ENCODE measurements at regions not wholly inside any gene's neighbourhood (a gene's known extent, or its start where the extent isn't known, plus 50 kb on each side); places are given as distances from the start of the nearest gene placed in this dataset.
A peak's percentile ranks its signal among the peaks of the same experiment; 100 is the strongest.

GRCh38 chr9:16031486-16031885 is 478.6 kb downstream of the CCDC171 start:
- H4K20me1 ChIP-seq (ENCODE audit: control insufficient read depth, extremely low read depth, insufficient read depth, low read length) = no peaks in the 10 kb centered on the region
- H3K36me3 ChIP-seq (ENCODE audit: control insufficient read depth in 2 of 2, extremely low read depth in 1 of 2, insufficient read depth in 2 of 2, low read length in 2 of 2) = no peaks in the 10 kb centered on the region
- H3K79me2 ChIP-seq (ENCODE audit: control insufficient read depth, insufficient read depth, low read length) = no peaks in the 10 kb centered on the region
- FAIRE-seq = no peak
- no peak overlapping the region for H3K4me3 ChIP-seq (ENCODE audit: control insufficient read depth in 2 of 3, extremely low read depth in 1 of 3, insufficient read depth in 2 of 3, low read depth in 1 of 3, low read length in 3 of 3)
- no peak overlapping the region for H2AFZ ChIP-seq (ENCODE audit: control insufficient read depth, low read length)
- no peak for TF ChIP-seq EZH2 (IDR thresholded peaks at IDR 0.05; ENCODE audit: low read length)
- TF ChIP-seq, protein P1, sequence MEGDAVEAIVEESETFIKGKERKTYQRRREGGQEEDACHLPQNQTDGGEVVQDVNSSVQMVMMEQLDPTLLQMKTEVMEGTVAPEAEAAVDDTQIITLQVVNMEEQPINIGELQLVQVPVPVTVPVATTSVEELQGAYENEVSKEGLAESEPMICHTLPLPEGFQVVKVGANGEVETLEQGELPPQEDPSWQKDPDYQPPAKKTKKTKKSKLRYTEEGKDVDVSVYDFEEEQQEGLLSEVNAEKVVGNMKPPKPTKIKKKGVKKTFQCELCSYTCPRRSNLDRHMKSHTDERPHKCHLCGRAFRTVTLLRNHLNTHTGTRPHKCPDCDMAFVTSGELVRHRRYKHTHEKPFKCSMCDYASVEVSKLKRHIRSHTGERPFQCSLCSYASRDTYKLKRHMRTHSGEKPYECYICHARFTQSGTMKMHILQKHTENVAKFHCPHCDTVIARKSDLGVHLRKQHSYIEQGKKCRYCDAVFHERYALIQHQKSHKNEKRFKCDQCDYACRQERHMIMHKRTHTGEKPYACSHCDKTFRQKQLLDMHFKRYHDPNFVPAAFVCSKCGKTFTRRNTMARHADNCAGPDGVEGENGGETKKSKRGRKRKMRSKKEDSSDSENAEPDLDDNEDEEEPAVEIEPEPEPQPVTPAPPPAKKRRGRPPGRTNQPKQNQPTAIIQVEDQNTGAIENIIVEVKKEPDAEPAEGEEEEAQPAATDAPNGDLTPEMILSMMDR (optimal IDR thresholded peaks at IDR 0.05 in 1 of 3, IDR thresholded peaks at IDR 0.05 in 1 of 3, conservative IDR thresholded peaks at IDR 0.05 in 1 of 3; ENCODE audit: extremely low read depth in 1 of 3, insufficient read depth in 2 of 3, low read length in 3 of 3) = no peak
- DNase-seq (ENCODE audit: low read depth, low spot score) = no peak
- H3K9ac ChIP-seq (ENCODE audit: control insufficient read depth, extremely low read depth, insufficient read depth, low read length) = no peak overlapping the region
- H3K9me3 ChIP-seq (ENCODE audit: control insufficient read depth, low read depth, low read length) = no peaks in the 10 kb centered on the region
- dilution Hi-C loops (cut with MboI; ENCODE audit: extremely low pct_ligation_motif_present, low sequenced_read_pairs) = no loop called here
- no peak overlapping the region for H3K4me2 ChIP-seq (ENCODE audit: control insufficient read depth, extremely low read depth, insufficient read depth, low read depth, low read length)
- no peaks in the 10 kb centered on the region for H3K27me3 ChIP-seq (ENCODE audit: control insufficient read depth, extremely low read depth, insufficient read depth, low read length)
- peaks cover 16% of the 10 kb centered on the region for H3K4me1 ChIP-seq (ENCODE audit: control insufficient read depth, extremely low read depth, insufficient read depth, low read length)
- no peaks in the 10 kb centered on the region for H3K9me1 ChIP-seq (ENCODE audit: control insufficient read depth, extremely low read depth, insufficient read depth, low read length)
- H3K27ac ChIP-seq (ENCODE audit: control insufficient read depth, insufficient read depth, low read length) = no peak overlapping the region

DNA sequence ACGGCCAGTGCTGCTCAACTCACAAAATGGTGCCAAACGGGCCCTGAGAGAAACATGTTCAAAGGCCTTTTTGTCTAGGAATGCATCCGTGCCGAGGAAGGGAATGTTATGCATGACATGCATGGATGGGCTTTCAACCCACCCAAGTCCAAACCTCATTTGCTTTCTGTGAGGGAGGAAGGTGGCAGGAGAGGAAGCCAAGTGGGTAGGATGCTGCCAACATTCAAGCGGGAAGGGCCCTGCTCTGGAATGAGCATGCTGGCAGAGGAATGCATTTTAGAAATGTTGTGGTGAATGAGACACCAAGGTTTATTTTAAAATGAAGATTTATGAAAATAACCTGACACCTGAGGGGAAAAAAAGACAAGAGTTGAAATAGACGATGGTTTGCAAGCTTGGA is 479.1 kb downstream of the CCDC171 start:
- H3K9me1 ChIP-seq (ENCODE audit: control insufficient read depth, extremely low read depth, insufficient read depth, low read length) = no peaks in the 10 kb centered on the region
- no peak overlapping the region for H3K9ac ChIP-seq (ENCODE audit: control insufficient read depth, extremely low read depth, insufficient read depth, low read length)
- no peak overlapping the region for H3K4me3 ChIP-seq (ENCODE audit: control insufficient read depth in 2 of 3, extremely low read depth in 1 of 3, insufficient read depth in 2 of 3, low read depth in 1 of 3, low read length in 3 of 3)
- H2AFZ ChIP-seq (ENCODE audit: control insufficient read depth, low read length) = no peak overlapping the region
- H3K79me2 ChIP-seq (ENCODE audit: control insufficient read depth, insufficient read depth, low read length) = no peaks in the 10 kb centered on the region
- no peak for TF ChIP-seq EZH2 (IDR thresholded peaks at IDR 0.05; ENCODE audit: low read length)
- TF ChIP-seq, protein P1 (optimal IDR thresholded peaks at IDR 0.05 in 1 of 3, IDR thresholded peaks at IDR 0.05 in 1 of 3, conservative IDR thresholded peaks at IDR 0.05 in 1 of 3; ENCODE audit: extremely low read depth in 1 of 3, insufficient read depth in 2 of 3, low read length in 3 of 3) = no peak
- no peaks in the 10 kb centered on the region for H3K36me3 ChIP-seq (ENCODE audit: control insufficient read depth in 2 of 2, extremely low read depth in 1 of 2, insufficient read depth in 2 of 2, low read length in 2 of 2)
- dilution Hi-C loops (cut with MboI; ENCODE audit: extremely low pct_ligation_motif_present, low sequenced_read_pairs) = no loop called here
- H4K20me1 ChIP-seq (ENCODE audit: control insufficient read depth, extremely low read depth, insufficient read depth, low read length) = no peaks in the 10 kb centered on the region
- H3K4me2 ChIP-seq (ENCODE audit: control insufficient read depth, extremely low read depth, insufficient read depth, low read depth, low read length) = no peak overlapping the region
- FAIRE-seq (peak; percentile 73), DNase-seq (ENCODE audit: low read depth, low spot score) (no peak)
- H3K4me1 ChIP-seq (ENCODE audit: control insufficient read depth, extremely low read depth, insufficient read depth, low read length) = peaks cover 16% of the 10 kb centered on the region
- no peaks in the 10 kb centered on the region for H3K9me3 ChIP-seq (ENCODE audit: control insufficient read depth, low read depth, low read length)
- H3K27me3 ChIP-seq (ENCODE audit: control insufficient read depth, extremely low read depth, insufficient read depth, low read length) = no peaks in the 10 kb centered on the region
- no peak overlapping the region for H3K27ac ChIP-seq (ENCODE audit: control insufficient read depth, insufficient read depth, low read length)
